ENCODE measurements at regions not wholly inside any gene's neighbourhood (a gene's known extent, or its start where the extent isn't known, plus 50 kb on each side); places are given as distances from the start of the nearest gene placed in this dataset.

DNA sequence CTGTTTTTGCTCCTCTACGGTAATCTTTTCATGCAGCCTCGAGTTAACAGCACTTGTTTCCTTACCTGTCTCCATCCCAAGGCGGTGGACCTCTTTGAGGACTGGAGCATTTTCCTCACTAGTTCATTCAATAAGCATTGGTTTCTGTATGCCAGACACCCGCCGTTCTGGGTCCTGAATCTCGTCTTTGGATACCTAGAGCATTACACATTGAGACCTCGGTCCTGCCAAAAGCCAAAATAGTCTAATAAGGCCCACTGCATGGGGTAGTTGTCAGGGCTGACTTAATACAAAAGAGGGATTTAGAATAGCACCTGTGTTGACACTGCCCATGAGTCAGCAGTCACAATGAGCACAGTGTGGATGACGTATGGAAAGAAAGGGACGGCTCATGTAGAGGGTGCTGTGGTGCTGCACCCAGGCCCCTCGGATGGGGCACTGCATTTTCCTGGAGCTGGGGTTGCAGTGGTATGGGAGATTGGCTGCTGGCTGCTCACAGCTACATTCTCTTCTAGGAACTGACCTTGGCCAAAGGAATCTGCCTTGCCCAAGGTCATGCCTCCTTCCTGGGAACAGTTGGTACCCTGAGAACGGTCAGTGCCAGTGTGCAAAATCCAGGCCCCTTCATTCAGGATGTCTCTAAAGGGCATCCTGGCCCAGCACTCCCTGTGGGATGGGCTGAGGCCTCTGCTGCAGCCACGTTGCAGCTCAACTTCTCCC is 126.9 kb upstream of the NCK2 start:
- TF ChIP-seq SPI1 (IDR thresholded peaks at IDR 0.05; ENCODE audit: low read depth, low read length) (no peak), POLR2A (IDR thresholded peaks at IDR 0.05; ENCODE audit: low read depth, low read length) (no peak), POLR2AphosphoS5 (IDR thresholded peaks at IDR 0.05; ENCODE audit: low read depth, low read length) (no peak), TAF1 (IDR thresholded peaks at IDR 0.05; ENCODE audit: low read depth, low read length) (no peak), PAX5 (IDR thresholded peaks at IDR 0.05; ENCODE audit: insufficient read depth, low read length, severe bottlenecking) (no peak)
